H9 (cell line): ENCODE measurements at regions not wholly inside any gene's neighbourhood (a gene's known extent, or its start where the extent isn't known, plus 50 kb on each side); places are given as distances from the start of the nearest gene placed in this dataset.

Experiments used
- DNase-seq: peaks from one replicate; pipeline ENCODE4 v3.0.0-alpha.2; 2017
- H2AFZ ChIP-seq: one replicate; pipeline ENCODE4 v1.6.1; 2013; ENCODE audit warnings: mild to moderate bottlenecking, low read length, control low read depth, moderate library complexity
- H2AK5ac ChIP-seq: 2 replicates; pipeline ENCODE4 v1.6.1; 2013; ENCODE audit warnings: low read length, control low read depth, mixed read lengths; ENCODE audit not compliant: insufficient read length
- H2BK120ac ChIP-seq: one replicate; pipeline ENCODE4 v1.6.1; 2013; ENCODE audit warnings: low read depth, mild to moderate bottlenecking, low read length, control low read depth, inconsistent platforms; ENCODE audit not compliant: poor library complexity, severe bottlenecking
- H2BK12ac ChIP-seq: 2 replicates; pipeline ENCODE4 v1.6.1; 2013; ENCODE audit warnings: low read length, control low read depth, mixed read lengths, low read depth; ENCODE audit not compliant: insufficient read length
- H2BK15ac ChIP-seq: 2 replicates; pipeline ENCODE4 v1.6.1; 2013; ENCODE audit warnings: low read depth, low read length, control low read depth
- H2BK20ac ChIP-seq: one replicate; pipeline ENCODE4 v1.6.1; 2013; ENCODE audit warnings: low read depth, mild to moderate bottlenecking, low read length, control low read depth, inconsistent platforms; ENCODE audit not compliant: poor library complexity, severe bottlenecking
- H2BK5ac ChIP-seq: 2 replicates; pipeline ENCODE4 v1.6.1; 2013; ENCODE audit warnings: low read length, control low read depth, mixed read lengths; ENCODE audit not compliant: insufficient read length
- H3K14ac ChIP-seq: 2 replicates; pipeline ENCODE4 v1.6.1; 2013; ENCODE audit warnings: low read length, control low read depth; ENCODE audit not compliant: insufficient read depth
- H3K18ac ChIP-seq: 2 replicates; pipeline ENCODE4 v1.6.1; 2013; ENCODE audit warnings: low read depth, mild to moderate bottlenecking, mixed read lengths, low read length, control low read depth; ENCODE audit not compliant: insufficient read length
- H3K23ac ChIP-seq: 2 replicates; pipeline ENCODE4 v1.6.1; 2013; ENCODE audit warnings: low read length, control low read depth, mixed read lengths, low read depth; ENCODE audit not compliant: insufficient read length
- H3K23me2 ChIP-seq: 2 replicates; pipeline ENCODE4 v1.6.1; 2013; ENCODE audit warnings: low read depth, mild to moderate bottlenecking, mixed read lengths, low read length, control low read depth; ENCODE audit not compliant: insufficient read length, poor library complexity, severe bottlenecking
- H3K27ac ChIP-seq: 2 replicates; pipeline ENCODE4 v1.5.1; 2013; ENCODE audit warnings: low read length, control low read depth, mixed read lengths, low read depth; ENCODE audit not compliant: insufficient read length
- H3K27me3 ChIP-seq: 2 replicates; pipeline ENCODE4 v1.6.1; 2013; ENCODE audit warnings: low read length, control low read depth, inconsistent platforms; ENCODE audit not compliant: insufficient read depth
- H3K4ac ChIP-seq: 2 replicates; pipeline ENCODE4 v1.6.1; 2013; ENCODE audit warnings: low read depth, mild to moderate bottlenecking, control low read depth, inconsistent platforms, low read length, moderate library complexity
- H3K4me1 ChIP-seq: 2 replicates; pipeline ENCODE4 v1.6.1; 2013; ENCODE audit warnings: low read length, control low read depth, inconsistent platforms; ENCODE audit not compliant: insufficient read depth
- H3K4me2 ChIP-seq: 2 replicates; pipeline ENCODE4 v1.6.1; 2013; ENCODE audit warnings: low read length, control low read depth, mixed read lengths; ENCODE audit not compliant: insufficient read length, insufficient read depth
- H3K56ac ChIP-seq: 2 replicates; pipeline ENCODE4 v1.6.1; 2013; ENCODE audit warnings: low read depth, mild to moderate bottlenecking, mixed read lengths, low read length, control low read depth; ENCODE audit not compliant: insufficient read length
- H3K79me1 ChIP-seq: 2 replicates; pipeline ENCODE4 v1.6.1; 2013; ENCODE audit warnings: low read depth, mild to moderate bottlenecking, moderate library complexity, low read length, control low read depth, inconsistent platforms; ENCODE audit not compliant: insufficient read depth, poor library complexity, severe bottlenecking
- H3K79me2 ChIP-seq: 2 replicates; pipeline ENCODE4 v1.6.1; 2013; ENCODE audit warnings: low read length, control low read depth, inconsistent platforms; ENCODE audit not compliant: insufficient read depth
- H3K9ac ChIP-seq: 2 replicates; pipeline ENCODE4 v1.6.1; 2013; ENCODE audit warnings: low read length, control low read depth, mixed read lengths; ENCODE audit not compliant: insufficient read length; ENCODE audit errors: extremely low read depth
- H3K9me3 ChIP-seq: one replicate; pipeline ENCODE4 v1.6.1; 2013; ENCODE audit warnings: low read depth, low read length, inconsistent platforms; ENCODE audit not compliant: control insufficient read depth
- H3T11ph ChIP-seq: one replicate; pipeline ENCODE4 v1.6.1; 2013; ENCODE audit warnings: mild to moderate bottlenecking, low read length, control low read depth, inconsistent platforms
- H4K20me1 ChIP-seq: one replicate; pipeline ENCODE4 v1.6.1; 2013; ENCODE audit not compliant: control insufficient read depth, insufficient read length, insufficient read depth
- H4K5ac ChIP-seq: 2 replicates; pipeline ENCODE4 v1.6.1; 2013; ENCODE audit warnings: low read depth, mild to moderate bottlenecking, mixed read lengths, low read length, control low read depth; ENCODE audit not compliant: insufficient read length
- H4K8ac ChIP-seq: replicated peaks from 2 replicates; pipeline ENCODE4 v1.6.1; 2013; ENCODE audit warnings: low read length, control low read depth, mixed read lengths, low read depth; ENCODE audit not compliant: insufficient read length
- H4K91ac ChIP-seq: 2 replicates; pipeline ENCODE4 v1.6.1; 2013; ENCODE audit warnings: low read depth, mild to moderate bottlenecking, moderate library complexity, mixed read lengths, low read length, control low read depth; ENCODE audit not compliant: insufficient read length
- H3K27ac Mint-ChIP-seq, 3 experiments: 2 replicates in 2 of 3; 3 replicates in 1 of 3; pipeline ENCODE4 v1.8.0; 2020 to 2021; ENCODE audit warnings: mixed read lengths in 3 of 3, mild to moderate bottlenecking in 1 of 3, moderate library complexity in 1 of 3
- H3K27me3 Mint-ChIP-seq: 2 replicates; pipeline ENCODE4 v1.8.0; 2021; ENCODE audit warnings: low read depth, mild to moderate bottlenecking, moderate library complexity, mixed read lengths
- H3K36me3 Mint-ChIP-seq, 3 experiments: 2 replicates in 2 of 3; 3 replicates in 1 of 3; pipeline ENCODE4 v1.8.0; 2020 to 2021; ENCODE audit warnings: low read depth in 3 of 3, mixed read lengths in 3 of 3; ENCODE audit not compliant: insufficient read depth in 1 of 3
- H3K4me1 Mint-ChIP-seq, 2 experiments: 2 replicates each; pipeline ENCODE4 v1.8.0; 2020; ENCODE audit warnings: mixed read lengths in 2 of 2
- H3K4me3 Mint-ChIP-seq, 2 experiments: 2 replicates in 1 of 2; 3 replicates in 1 of 2; pipeline ENCODE4 v1.8.0; 2020 to 2021; ENCODE audit warnings: mild to moderate bottlenecking in 2 of 2, mixed read lengths in 2 of 2, moderate library complexity in 1 of 2
- H3K9me3 Mint-ChIP-seq, 2 experiments: 2 replicates in 1 of 2; 3 replicates in 1 of 2; pipeline ENCODE4 v1.8.0; 2020; ENCODE audit warnings: mild to moderate bottlenecking in 2 of 2, mixed read lengths in 2 of 2, moderate library complexity in 1 of 2
- WGBS: extraction: QIAGEN DNeasy Blood & Tissue Kit; methylation state at CpG from one replicate; pipeline ENCODE4 v1.1.7; 2013; ENCODE audit warnings: missing lambda C conversion rate, low lambda C conversion rate, mixed read lengths; ENCODE audit not compliant: insufficient read length; ENCODE audit errors: extremely low coverage; 5-methylcytosine and 5-hydroxymethylcytosine counted together
- TF ChIP-seq, protein P1 (sequence below): fragments of 200-600 bp; sonication (generic); conservative IDR thresholded peaks from 3 replicates; pipeline ENCODE4 v1.8.0; 2021; ENCODE audit warnings: antibody characterized with exemption, mild to moderate bottlenecking

GRCh38 chr6:147936703-147937470, 405.8 kb upstream of the SASH1 start:
- Mint-ChIP-seq H3K4me3 (no peak overlapping the region), H3K4me1 (peaks cover 3 to 4% of the 10 kb centered on the region in 2 experiments; a peak in 2 of 4 replicates), H3K36me3 (no peaks in the 10 kb centered on the region), H3K9me3 (no peaks in the 10 kb centered on the region), H3K27ac (no peak overlapping the region), H3K27me3 (no peaks in the 10 kb centered on the region)
- Histone ChIP-seq H3K79me2 (no peaks in the 10 kb centered on the region), H2BK15ac (no peak overlapping the region), H3K4ac (no peak overlapping the region), H2BK5ac (no peak overlapping the region), H4K20me1 (no peaks in the 10 kb centered on the region), H3K27me3 (no peaks in the 10 kb centered on the region), H3K23ac (no peak overlapping the region), H3K9me3 (no peaks in the 10 kb centered on the region), H3K9ac (no peak overlapping the region), H2BK120ac (no peak overlapping the region), H3K18ac (no peak overlapping the region), H3K27ac (no peak overlapping the region), H4K8ac (no peak overlapping the region), H2AFZ (no peak overlapping the region), H2AK5ac (no peak overlapping the region), H4K5ac (no peak overlapping the region), H3K79me1 (no peaks in the 10 kb centered on the region), H3T11ph (no peak overlapping the region), H3K56ac (no peak overlapping the region), H3K4me2 (no peak overlapping the region), H3K4me1 (no peaks in the 10 kb centered on the region), H2BK20ac (no peak overlapping the region), H2BK12ac (no peak overlapping the region), H3K14ac (no peak overlapping the region), H3K23me2 (no peaks in the 10 kb centered on the region), H4K91ac (no peak overlapping the region)
- no peak for DNase-seq
- TF ChIP-seq, protein P1, sequence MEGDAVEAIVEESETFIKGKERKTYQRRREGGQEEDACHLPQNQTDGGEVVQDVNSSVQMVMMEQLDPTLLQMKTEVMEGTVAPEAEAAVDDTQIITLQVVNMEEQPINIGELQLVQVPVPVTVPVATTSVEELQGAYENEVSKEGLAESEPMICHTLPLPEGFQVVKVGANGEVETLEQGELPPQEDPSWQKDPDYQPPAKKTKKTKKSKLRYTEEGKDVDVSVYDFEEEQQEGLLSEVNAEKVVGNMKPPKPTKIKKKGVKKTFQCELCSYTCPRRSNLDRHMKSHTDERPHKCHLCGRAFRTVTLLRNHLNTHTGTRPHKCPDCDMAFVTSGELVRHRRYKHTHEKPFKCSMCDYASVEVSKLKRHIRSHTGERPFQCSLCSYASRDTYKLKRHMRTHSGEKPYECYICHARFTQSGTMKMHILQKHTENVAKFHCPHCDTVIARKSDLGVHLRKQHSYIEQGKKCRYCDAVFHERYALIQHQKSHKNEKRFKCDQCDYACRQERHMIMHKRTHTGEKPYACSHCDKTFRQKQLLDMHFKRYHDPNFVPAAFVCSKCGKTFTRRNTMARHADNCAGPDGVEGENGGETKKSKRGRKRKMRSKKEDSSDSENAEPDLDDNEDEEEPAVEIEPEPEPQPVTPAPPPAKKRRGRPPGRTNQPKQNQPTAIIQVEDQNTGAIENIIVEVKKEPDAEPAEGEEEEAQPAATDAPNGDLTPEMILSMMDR, result no peak
- WGBS, result no CpG with 5 or more reads among the region's 2 CpGs
